ENCODE measurements at regions not wholly inside any gene's neighbourhood (a gene's known extent, or its start where the extent isn't known, plus 50 kb on each side); places are given as distances from the start of the nearest gene placed in this dataset.

- Mint-ChIP-seq H3K4me1 (peaks cover 5% of the 10 kb centered on the region), H3K4me3 (no peak overlapping the region), H3K27ac (no peak overlapping the region), H3K27me3 (ENCODE audit: low read depth in 3 of 3) (peaks cover 0 to 3% (median 0%) of the 10 kb centered on the region in 3 donors), H3K9me3 (peaks cover 13 to 20% (median 15%) of the 10 kb centered on the region in 7 donors), H3K36me3 (no peaks in the 10 kb centered on the region)
- H2AFZ ChIP-seq (ENCODE audit: insufficient read depth, low read depth, low read length, poor library complexity, severe bottlenecking): no peak overlapping the region
- no peak for TF ChIP-seq CTCF (IDR thresholded peaks at IDR 0.05)
- H3K9me3 ChIP-seq (replicated peaks in 1 of 2; ENCODE audit: control insufficient read depth in 1 of 2, insufficient read depth in 1 of 2, low read length in 2 of 2): peaks cover 8 to 14% of the 10 kb centered on the region in 2 donors
- no peak overlapping the region for H3K27ac ChIP-seq (ENCODE audit: low read depth in 1 of 2, low read length in 2 of 2)
- H4K20me1 ChIP-seq (ENCODE audit: insufficient read depth, low read length): no peaks in the 10 kb centered on the region
- H3K27me3 ChIP-seq (ENCODE audit: control insufficient read depth in 2 of 2, insufficient read depth in 2 of 2, low read length in 2 of 2): no peaks in the 10 kb centered on the region
- intact Hi-C loops (cut with micrococcal nuclease): no loop called here
- DNase-seq: no peak
- no peak overlapping the region for H3K4me3 ChIP-seq (replicated peaks in 1 of 3; ENCODE audit: low read depth in 2 of 3, low read length in 3 of 3)
- no peaks in the 10 kb centered on the region for H3K4me1 ChIP-seq (ENCODE audit: control insufficient read depth in 1 of 2, insufficient read depth in 2 of 2, low read length in 2 of 2)
- no peaks in the 10 kb centered on the region for H3K79me2 ChIP-seq (ENCODE audit: insufficient read depth, low read length)
- no CpG with 5 or more reads among the region's 3 CpGs for WGBS (ENCODE audit: insufficient coverage)
- no peaks in the 10 kb centered on the region for H3K36me3 ChIP-seq (replicated peaks in 1 of 2; ENCODE audit: control insufficient read depth in 1 of 2, insufficient read depth in 2 of 2, low read length in 2 of 2)
- H3K4me2 ChIP-seq (replicated peaks; ENCODE audit: extremely low read depth, low read length, poor library complexity, severe bottlenecking): no peak overlapping the region
- H3K9ac ChIP-seq (ENCODE audit: insufficient read depth, low read length, poor library complexity, severe bottlenecking): no peak overlapping the region
Observed at GRCh38 chr21:35233756-35234155, 184.7 kb upstream of the RUNX1 start.

- H3K27ac ChIP-seq (ENCODE audit: low read depth in 1 of 2, low read length in 2 of 2): no peak overlapping the region
- no peaks in the 10 kb centered on the region for H3K27me3 ChIP-seq (ENCODE audit: control insufficient read depth in 2 of 2, insufficient read depth in 2 of 2, low read length in 2 of 2)
- Mint-ChIP-seq H3K27ac (no peak overlapping the region), H3K4me3 (no peak overlapping the region), H3K27me3 (ENCODE audit: low read depth in 3 of 3) (peaks cover 0 to 3% (median 0%) of the 10 kb centered on the region in 3 donors), H3K4me1 (peaks cover 8% of the 10 kb centered on the region), H3K36me3 (no peaks in the 10 kb centered on the region), H3K9me3 (peaks cover 8 to 17% (median 14%) of the 10 kb centered on the region in 7 donors)
- no peaks in the 10 kb centered on the region for H3K4me1 ChIP-seq (ENCODE audit: control insufficient read depth in 1 of 2, insufficient read depth in 2 of 2, low read length in 2 of 2)
- H3K79me2 ChIP-seq (ENCODE audit: insufficient read depth, low read length): no peaks in the 10 kb centered on the region
- no peak overlapping the region for H3K4me2 ChIP-seq (replicated peaks; ENCODE audit: extremely low read depth, low read length, poor library complexity, severe bottlenecking)
- H2AFZ ChIP-seq (ENCODE audit: insufficient read depth, low read depth, low read length, poor library complexity, severe bottlenecking): no peak overlapping the region
- H4K20me1 ChIP-seq (ENCODE audit: insufficient read depth, low read length): no peaks in the 10 kb centered on the region
- H3K9me3 ChIP-seq (replicated peaks in 1 of 2; ENCODE audit: control insufficient read depth in 1 of 2, insufficient read depth in 1 of 2, low read length in 2 of 2): peaks cover 8 to 14% of the 10 kb centered on the region in 2 donors
- intact Hi-C loops (cut with micrococcal nuclease): no loop called here
- no peak overlapping the region for H3K4me3 ChIP-seq (replicated peaks in 1 of 3; ENCODE audit: low read depth in 2 of 3, low read length in 3 of 3)
- DNase-seq: no peak
- TF ChIP-seq CTCF (IDR thresholded peaks at IDR 0.05): no peak
- 94% methylated on average over 4 of the region's 11 CpGs for WGBS (ENCODE audit: insufficient coverage)
- H3K9ac ChIP-seq (ENCODE audit: insufficient read depth, low read length, poor library complexity, severe bottlenecking): no peak overlapping the region
- H3K36me3 ChIP-seq (replicated peaks in 1 of 2; ENCODE audit: control insufficient read depth in 1 of 2, insufficient read depth in 2 of 2, low read length in 2 of 2): no peaks in the 10 kb centered on the region
Observed at GRCh38 chr21:35232545-35233176, 183.6 kb upstream of the RUNX1 start.

Data from CD14-positive monocyte (primary cell).